ENCODE measurements at regions not wholly inside any gene's neighbourhood (a gene's known extent, or its start where the extent isn't known, plus 50 kb on each side); places are given as distances from the start of the nearest gene placed in this dataset.
"Not testable (repeated sequence)": the region's sequence is repeated elsewhere in the genome, so short reads cannot be mapped to it uniquely, and the experiment has no call there.

GRCh38 chr11:57057561-57057960 is 68.8 kb downstream of the OR5AK2 start:
- H2BK120ac ChIP-seq (ENCODE audit: low read depth, low read length, poor library complexity, severe bottlenecking) = no peak overlapping the region
- H3K9ac ChIP-seq (ENCODE audit: extremely low read depth, insufficient read length, low read length) = no peak overlapping the region
- H4K91ac ChIP-seq (ENCODE audit: insufficient read length, low read depth, low read length) = no peak overlapping the region
- no peaks in the 10 kb centered on the region for H3K27me3 ChIP-seq (ENCODE audit: insufficient read depth, low read length)
- H2BK15ac ChIP-seq (ENCODE audit: low read depth, low read length) = no peak overlapping the region
- H3K4me2 ChIP-seq (ENCODE audit: insufficient read depth, insufficient read length, low read length) = no peak overlapping the region
- H3K27ac ChIP-seq (ENCODE audit: insufficient read length, low read depth, low read length) = no peak overlapping the region
- H4K5ac ChIP-seq (ENCODE audit: insufficient read length, low read depth, low read length) = no peak overlapping the region
- H3K36me3 Mint-ChIP-seq (ENCODE audit: insufficient read depth in 1 of 3, low read depth in 3 of 3) = peaks cover 6 to 14% (median 13%) of the 10 kb centered on the region in 3 experiments; a peak in 6 of 7 replicates
- no peaks in the 10 kb centered on the region; the same call in 1 of the 2 replicates for H3K27me3 Mint-ChIP-seq (ENCODE audit: low read depth)
- H3K27ac Mint-ChIP-seq = no peak overlapping the region
- no peak overlapping the region for H3K18ac ChIP-seq (ENCODE audit: insufficient read length, low read depth, low read length)
- H3K9me3 ChIP-seq (ENCODE audit: control insufficient read depth, low read depth, low read length) = peaks cover 4% of the 10 kb centered on the region
- no peaks in the 10 kb centered on the region for H3K4me1 Mint-ChIP-seq
- H2AFZ ChIP-seq (ENCODE audit: low read length) = no peak overlapping the region
- no peaks in the 10 kb centered on the region for H3K23me2 ChIP-seq (ENCODE audit: insufficient read length, low read depth, low read length, poor library complexity, severe bottlenecking)
- no peak overlapping the region for H3K4ac ChIP-seq (ENCODE audit: low read depth, low read length)
- no peak overlapping the region for H3K56ac ChIP-seq (ENCODE audit: insufficient read length, low read depth, low read length)
- peaks cover 16 to 24% of the 10 kb centered on the region in 2 experiments for H3K9me3 Mint-ChIP-seq
- no peak overlapping the region for H3K4me3 Mint-ChIP-seq
- no peak overlapping the region for H3K23ac ChIP-seq (ENCODE audit: insufficient read length, low read depth, low read length)
- no peaks in the 10 kb centered on the region for H4K20me1 ChIP-seq (ENCODE audit: control insufficient read depth, insufficient read depth, insufficient read length)
- H3K79me1 ChIP-seq (ENCODE audit: insufficient read depth, low read depth, low read length, poor library complexity, severe bottlenecking) = no peaks in the 10 kb centered on the region
- TF ChIP-seq, protein P1, sequence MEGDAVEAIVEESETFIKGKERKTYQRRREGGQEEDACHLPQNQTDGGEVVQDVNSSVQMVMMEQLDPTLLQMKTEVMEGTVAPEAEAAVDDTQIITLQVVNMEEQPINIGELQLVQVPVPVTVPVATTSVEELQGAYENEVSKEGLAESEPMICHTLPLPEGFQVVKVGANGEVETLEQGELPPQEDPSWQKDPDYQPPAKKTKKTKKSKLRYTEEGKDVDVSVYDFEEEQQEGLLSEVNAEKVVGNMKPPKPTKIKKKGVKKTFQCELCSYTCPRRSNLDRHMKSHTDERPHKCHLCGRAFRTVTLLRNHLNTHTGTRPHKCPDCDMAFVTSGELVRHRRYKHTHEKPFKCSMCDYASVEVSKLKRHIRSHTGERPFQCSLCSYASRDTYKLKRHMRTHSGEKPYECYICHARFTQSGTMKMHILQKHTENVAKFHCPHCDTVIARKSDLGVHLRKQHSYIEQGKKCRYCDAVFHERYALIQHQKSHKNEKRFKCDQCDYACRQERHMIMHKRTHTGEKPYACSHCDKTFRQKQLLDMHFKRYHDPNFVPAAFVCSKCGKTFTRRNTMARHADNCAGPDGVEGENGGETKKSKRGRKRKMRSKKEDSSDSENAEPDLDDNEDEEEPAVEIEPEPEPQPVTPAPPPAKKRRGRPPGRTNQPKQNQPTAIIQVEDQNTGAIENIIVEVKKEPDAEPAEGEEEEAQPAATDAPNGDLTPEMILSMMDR (conservative IDR thresholded peaks at IDR 0.05) = no peak
- H3K79me2 ChIP-seq (ENCODE audit: insufficient read depth, low read length) = no peaks in the 10 kb centered on the region
- no peak overlapping the region for H2AK5ac ChIP-seq (ENCODE audit: insufficient read length, low read length)
- no peak overlapping the region for H3K14ac ChIP-seq (ENCODE audit: insufficient read depth, low read length)
- H4K8ac ChIP-seq (replicated peaks; ENCODE audit: insufficient read length, low read depth, low read length) = no peak overlapping the region
- H2BK20ac ChIP-seq (ENCODE audit: low read depth, low read length, poor library complexity, severe bottlenecking) = no peak overlapping the region
- DNase-seq = no peak
- H3K4me1 ChIP-seq (ENCODE audit: insufficient read depth, low read length) = no peaks in the 10 kb centered on the region
- H3T11ph ChIP-seq (ENCODE audit: low read length) = no peak overlapping the region
- no peak overlapping the region for H2BK12ac ChIP-seq (ENCODE audit: insufficient read length, low read depth, low read length)
- H2BK5ac ChIP-seq (ENCODE audit: insufficient read length, low read length) = no peak overlapping the region

DNA sequence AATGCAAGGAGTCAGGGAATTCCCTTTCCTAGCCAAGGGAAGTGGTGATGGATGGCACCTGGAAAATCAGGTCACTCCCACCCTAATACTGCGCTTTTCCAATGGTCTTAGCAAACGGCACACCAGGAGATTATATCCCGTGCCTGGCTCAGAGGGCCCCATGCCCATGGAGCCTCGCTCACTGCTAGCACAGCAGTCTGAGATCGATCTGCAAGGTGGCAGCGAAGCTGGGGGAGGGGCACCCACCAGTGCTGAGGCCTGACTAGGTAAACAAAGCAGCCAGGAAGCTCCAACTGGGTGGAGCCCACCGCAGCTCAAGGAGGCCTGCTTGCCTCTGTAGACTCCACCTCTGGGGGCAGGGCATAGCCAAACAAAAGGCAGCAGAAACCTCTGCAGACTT is 74.2 kb downstream of the OR5AK2 start:
- not testable (repeated sequence) for H2AFZ ChIP-seq (ENCODE audit: low read length); H3K9ac ChIP-seq (ENCODE audit: extremely low read depth, insufficient read length, low read length); H3K14ac ChIP-seq (ENCODE audit: insufficient read depth, low read length); H3K27me3 Mint-ChIP-seq (ENCODE audit: low read depth); H2BK120ac ChIP-seq (ENCODE audit: low read depth, low read length, poor library complexity, severe bottlenecking); H3K56ac ChIP-seq (ENCODE audit: insufficient read length, low read depth, low read length); H2BK12ac ChIP-seq (ENCODE audit: insufficient read length, low read depth, low read length); H3K23me2 ChIP-seq (ENCODE audit: insufficient read length, low read depth, low read length, poor library complexity, severe bottlenecking); H3K4ac ChIP-seq (ENCODE audit: low read depth, low read length); H4K20me1 ChIP-seq (ENCODE audit: control insufficient read depth, insufficient read depth, insufficient read length); H3K79me1 ChIP-seq (ENCODE audit: insufficient read depth, low read depth, low read length, poor library complexity, severe bottlenecking); H3T11ph ChIP-seq (ENCODE audit: low read length); H3K27ac ChIP-seq (ENCODE audit: insufficient read length, low read depth, low read length); H2BK15ac ChIP-seq (ENCODE audit: low read depth, low read length); H3K4me2 ChIP-seq (ENCODE audit: insufficient read depth, insufficient read length, low read length); H2AK5ac ChIP-seq (ENCODE audit: insufficient read length, low read length); H3K4me1 Mint-ChIP-seq; H4K8ac ChIP-seq (replicated peaks; ENCODE audit: insufficient read length, low read depth, low read length); H3K27me3 ChIP-seq (ENCODE audit: insufficient read depth, low read length); H3K4me3 Mint-ChIP-seq; H2BK20ac ChIP-seq (ENCODE audit: low read depth, low read length, poor library complexity, severe bottlenecking); H3K27ac Mint-ChIP-seq; DNase-seq; H3K9me3 ChIP-seq (ENCODE audit: control insufficient read depth, low read depth, low read length); H2BK5ac ChIP-seq (ENCODE audit: insufficient read length, low read length); H3K4me1 ChIP-seq (ENCODE audit: insufficient read depth, low read length); H4K5ac ChIP-seq (ENCODE audit: insufficient read length, low read depth, low read length); H3K23ac ChIP-seq (ENCODE audit: insufficient read length, low read depth, low read length); H4K91ac ChIP-seq (ENCODE audit: insufficient read length, low read depth, low read length); H3K18ac ChIP-seq (ENCODE audit: insufficient read length, low read depth, low read length); H3K79me2 ChIP-seq (ENCODE audit: insufficient read depth, low read length)
- Mint-ChIP-seq H3K9me3 (peaks cover 39 to 57% of the 10 kb centered on the region in 2 experiments), H3K36me3 (ENCODE audit: insufficient read depth in 1 of 3, low read depth in 3 of 3) (peaks cover 11 to 15% (median 14%) of the 10 kb centered on the region in 3 experiments; a peak in 6 of 7 replicates)
- no CpG with 5 or more reads among the region's 7 CpGs for WGBS (ENCODE audit: extremely low coverage, insufficient read length, low lambda C conversion rate)
